ENCODE measurements at regions not wholly inside any gene's neighbourhood (a gene's known extent, or its start where the extent isn't known, plus 50 kb on each side); places are given as distances from the start of the nearest gene placed in this dataset.
"Not testable (repeated sequence)": the region's sequence is repeated elsewhere in the genome, so short reads cannot be mapped to it uniquely, and the experiment has no call there.

DNA sequence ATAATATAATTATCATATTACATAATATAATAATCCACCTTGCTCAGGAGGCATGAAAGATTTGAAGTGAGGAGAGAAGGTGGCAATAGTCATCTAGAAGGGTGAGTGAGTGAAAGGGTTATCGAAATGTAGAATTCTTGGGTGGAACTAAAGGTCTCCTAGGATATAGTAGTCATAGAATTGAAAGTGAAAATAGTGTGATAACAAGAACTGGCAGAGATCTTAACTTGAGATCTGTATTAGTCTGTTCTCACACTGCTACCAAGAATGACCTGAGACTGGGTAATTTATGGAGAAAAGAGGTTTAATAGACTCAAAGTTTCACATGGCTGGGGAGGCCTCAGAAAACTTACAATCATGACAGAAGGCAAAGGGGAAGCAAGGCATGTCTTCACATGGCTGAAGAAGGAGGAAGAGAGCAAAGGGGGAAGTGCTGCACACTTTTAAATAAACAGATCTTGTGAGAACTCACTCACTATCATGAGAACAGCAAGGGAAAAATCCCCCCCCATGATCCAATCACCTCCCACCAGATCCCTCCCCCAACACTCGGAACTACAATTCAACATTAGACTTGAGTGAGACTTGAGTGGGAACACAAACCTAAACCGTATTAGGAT is 351.5 kb downstream of the NR4A2 start:
- no peaks in the 10 kb centered on the region for H3K27me3 ChIP-seq (replicated peaks; ENCODE audit: control insufficient read depth, insufficient read depth, low read length)
- no peak overlapping the region for H3K4me3 ChIP-seq (replicated peaks; ENCODE audit: low read depth, low read length)
- TF ChIP-seq, protein P1, sequence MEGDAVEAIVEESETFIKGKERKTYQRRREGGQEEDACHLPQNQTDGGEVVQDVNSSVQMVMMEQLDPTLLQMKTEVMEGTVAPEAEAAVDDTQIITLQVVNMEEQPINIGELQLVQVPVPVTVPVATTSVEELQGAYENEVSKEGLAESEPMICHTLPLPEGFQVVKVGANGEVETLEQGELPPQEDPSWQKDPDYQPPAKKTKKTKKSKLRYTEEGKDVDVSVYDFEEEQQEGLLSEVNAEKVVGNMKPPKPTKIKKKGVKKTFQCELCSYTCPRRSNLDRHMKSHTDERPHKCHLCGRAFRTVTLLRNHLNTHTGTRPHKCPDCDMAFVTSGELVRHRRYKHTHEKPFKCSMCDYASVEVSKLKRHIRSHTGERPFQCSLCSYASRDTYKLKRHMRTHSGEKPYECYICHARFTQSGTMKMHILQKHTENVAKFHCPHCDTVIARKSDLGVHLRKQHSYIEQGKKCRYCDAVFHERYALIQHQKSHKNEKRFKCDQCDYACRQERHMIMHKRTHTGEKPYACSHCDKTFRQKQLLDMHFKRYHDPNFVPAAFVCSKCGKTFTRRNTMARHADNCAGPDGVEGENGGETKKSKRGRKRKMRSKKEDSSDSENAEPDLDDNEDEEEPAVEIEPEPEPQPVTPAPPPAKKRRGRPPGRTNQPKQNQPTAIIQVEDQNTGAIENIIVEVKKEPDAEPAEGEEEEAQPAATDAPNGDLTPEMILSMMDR (IDR thresholded peaks at IDR 0.05; ENCODE audit: insufficient read depth, low read length, poor library complexity, severe bottlenecking) = no peak
- DNase-seq (ENCODE audit: extremely low read depth, insufficient read length) = no peak
- H3K36me3 ChIP-seq (ENCODE audit: control insufficient read depth, insufficient read depth, low read length) = no peaks in the 10 kb centered on the region

DNA sequence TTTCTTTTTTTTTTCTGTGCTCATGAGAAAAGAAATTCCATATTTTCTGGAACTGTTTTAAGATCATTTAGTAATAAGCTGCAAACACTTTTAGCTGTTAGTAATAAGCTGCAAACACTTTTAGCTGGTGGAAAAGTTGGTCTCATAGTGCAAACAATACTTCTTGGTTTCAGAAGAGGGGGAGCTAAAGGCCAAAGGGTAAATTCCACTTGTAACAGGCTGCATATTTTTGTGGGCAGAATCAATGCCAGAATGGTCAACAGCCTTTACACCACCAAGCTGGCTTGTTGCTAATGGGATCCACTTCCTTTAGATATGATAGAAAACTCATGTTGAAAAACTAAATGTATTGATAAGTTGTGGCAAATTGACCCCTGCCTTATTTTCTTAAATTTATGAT is 356.8 kb downstream of the NR4A2 start:
- no peak overlapping the region for H3K4me3 ChIP-seq (replicated peaks; ENCODE audit: low read depth, low read length)
- DNase-seq (ENCODE audit: extremely low read depth, insufficient read length) = no peak
- TF ChIP-seq, protein P1 (IDR thresholded peaks at IDR 0.05; ENCODE audit: insufficient read depth, low read length, poor library complexity, severe bottlenecking) = no peak

DNA sequence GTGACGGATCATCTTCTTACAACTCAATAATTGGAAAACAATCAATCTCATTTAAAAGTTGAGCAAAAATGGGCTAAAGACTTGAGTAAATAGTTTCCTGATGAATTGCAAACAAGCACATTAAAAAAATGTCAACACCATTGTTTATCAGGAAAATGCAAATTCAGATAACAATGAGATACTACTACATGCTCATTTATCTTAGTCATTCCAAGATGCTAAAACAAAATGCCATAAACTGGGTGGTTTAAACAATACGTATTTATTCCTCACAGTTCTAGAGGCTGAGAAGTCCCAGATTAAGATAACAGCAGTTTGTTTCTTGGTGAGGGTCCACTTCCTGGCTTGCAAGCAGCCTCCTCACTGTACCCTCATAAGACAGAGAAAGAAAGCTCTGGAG is 359.6 kb downstream of the NR4A2 start:
- Histone ChIP-seq H3K4me3 (replicated peaks; ENCODE audit: low read depth, low read length) (no peak overlapping the region), H3K36me3 (ENCODE audit: control insufficient read depth, insufficient read depth, low read length) (no peaks in the 10 kb centered on the region), H3K27me3 (replicated peaks; ENCODE audit: control insufficient read depth, insufficient read depth, low read length) (no peaks in the 10 kb centered on the region)
- TF ChIP-seq, protein P1 (IDR thresholded peaks at IDR 0.05; ENCODE audit: insufficient read depth, low read length, poor library complexity, severe bottlenecking) = no peak
- DNase-seq (ENCODE audit: extremely low read depth, insufficient read length) = no peak

More for the DNA sequence above, 356.8 kb downstream of the NR4A2 start:
- no peaks in the 10 kb centered on the region for H3K36me3 ChIP-seq (ENCODE audit: control insufficient read depth, insufficient read depth, low read length)
- H3K27me3 ChIP-seq (replicated peaks; ENCODE audit: control insufficient read depth, insufficient read depth, low read length) = no peaks in the 10 kb centered on the region

DNA sequence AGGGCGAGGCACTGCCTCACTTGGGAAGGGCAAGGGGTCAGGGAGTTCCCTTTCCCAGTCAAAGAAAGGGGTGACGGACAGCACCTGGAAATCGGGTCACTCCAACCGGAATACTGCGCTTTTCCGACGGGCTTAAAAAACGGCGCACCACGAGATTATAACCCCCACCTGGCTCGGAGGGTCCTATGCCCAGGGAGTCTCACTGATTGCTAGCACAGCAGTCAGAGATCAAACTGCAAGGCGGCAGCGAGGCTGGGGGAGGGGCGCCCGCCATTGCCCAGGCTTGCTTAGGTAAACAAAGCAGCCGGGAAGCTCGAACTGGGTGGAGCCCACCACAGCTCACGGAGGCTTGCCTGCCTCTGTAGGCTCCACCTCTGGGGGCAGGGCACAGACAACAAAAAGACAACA is 366.5 kb downstream of the NR4A2 start:
- H3K27me3 ChIP-seq (replicated peaks; ENCODE audit: control insufficient read depth, insufficient read depth, low read length); H3K36me3 ChIP-seq (ENCODE audit: control insufficient read depth, insufficient read depth, low read length); DNase-seq (ENCODE audit: extremely low read depth, insufficient read length); H3K4me3 ChIP-seq (replicated peaks; ENCODE audit: low read depth, low read length): not testable (repeated sequence)

DNA sequence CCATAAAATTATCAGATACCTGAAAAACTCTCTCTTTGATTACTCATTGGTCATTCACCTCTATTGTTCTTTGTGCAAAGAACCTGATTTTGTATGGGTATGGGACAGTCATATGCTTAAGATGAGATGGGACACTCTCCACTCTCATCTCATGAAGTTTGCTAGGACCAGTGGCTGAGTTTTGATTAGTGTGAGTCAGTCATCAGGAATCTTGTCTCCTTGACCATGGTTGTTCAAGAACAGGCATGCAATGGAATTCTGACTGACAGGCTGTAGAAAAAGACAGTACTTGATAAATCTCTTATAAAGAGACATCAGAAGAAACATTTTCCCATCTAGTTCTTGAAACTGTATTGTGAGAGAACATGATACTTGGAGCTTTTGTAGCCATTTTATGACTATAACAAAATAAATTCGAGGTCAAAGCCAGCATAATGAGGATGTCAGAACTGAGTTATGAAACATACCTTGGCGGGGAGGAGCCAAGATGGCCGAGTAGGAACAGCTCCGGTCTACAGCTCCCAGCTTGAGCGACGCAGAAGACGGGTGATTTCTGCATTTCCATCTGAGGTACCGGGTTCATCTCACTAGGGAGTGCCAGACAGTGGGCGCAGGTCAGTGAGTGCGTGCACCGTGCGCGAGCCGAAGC is 367.0 kb downstream of the NR4A2 start:
- Histone ChIP-seq H3K36me3 (ENCODE audit: control insufficient read depth, insufficient read depth, low read length) (no peaks in the 10 kb centered on the region), H3K4me3 (replicated peaks; ENCODE audit: low read depth, low read length) (no peak overlapping the region), H3K27me3 (replicated peaks; ENCODE audit: control insufficient read depth, insufficient read depth, low read length) (no peaks in the 10 kb centered on the region)
- no peak for DNase-seq (ENCODE audit: extremely low read depth, insufficient read length)
- TF ChIP-seq, protein P1 (IDR thresholded peaks at IDR 0.05; ENCODE audit: insufficient read depth, low read length, poor library complexity, severe bottlenecking) = no peak

DNA sequence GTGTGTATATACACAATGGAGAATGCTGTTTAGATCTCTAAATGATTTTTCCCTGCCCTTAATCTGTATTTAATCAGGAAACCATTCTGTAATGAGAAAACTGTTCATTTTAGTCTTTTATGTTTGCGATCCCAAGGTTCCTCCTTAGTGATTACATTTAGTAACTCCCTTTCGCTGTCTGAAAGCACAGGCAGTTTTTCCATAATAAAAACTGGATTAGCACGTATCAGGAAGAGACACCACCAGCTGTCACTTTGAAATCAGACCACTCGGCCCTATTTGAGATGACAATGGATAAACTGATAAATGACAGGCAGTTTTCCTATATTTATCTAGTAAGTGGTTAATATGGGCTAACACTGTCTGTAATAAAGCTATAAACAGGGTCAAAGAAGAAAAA is 370.9 kb downstream of the NR4A2 start:
- H3K4me3 ChIP-seq (replicated peaks; ENCODE audit: low read depth, low read length) = no peak overlapping the region
- TF ChIP-seq, protein P1 (IDR thresholded peaks at IDR 0.05; ENCODE audit: insufficient read depth, low read length, poor library complexity, severe bottlenecking) = no peak

More for the DNA sequence above, 370.9 kb downstream of the NR4A2 start:
- Histone ChIP-seq H3K36me3 (ENCODE audit: control insufficient read depth, insufficient read depth, low read length) (no peaks in the 10 kb centered on the region), H3K27me3 (replicated peaks; ENCODE audit: control insufficient read depth, insufficient read depth, low read length) (no peaks in the 10 kb centered on the region)
- DNase-seq (ENCODE audit: extremely low read depth, insufficient read length) = no peak
